HCT116 (cell line): ENCODE measurements at regions not wholly inside any gene's neighbourhood (a gene's known extent, or its start where the extent isn't known, plus 50 kb on each side); places are given as distances from the start of the nearest gene placed in this dataset.

ENCODE experiments used
- ATAC-seq: fragments of 200-7000 bp; cut with Tn5 transposase; 2 replicates; pipeline ENCODE4 v1.9.1; 2020; ENCODE audit warnings: mild to moderate bottlenecking, moderate library complexity
- BruUV-seq: library from RNA; stranded (reverse); fragments of 400-500 nt; replicated peaks from 2 replicates; lab custom pipeline; 2021; lab: Mats Ljungman, UMichigan
- CTCF ChIA-PET: fragments of 300-600 bp; sonication (Branson Sonifier 250); formaldehyde crosslinking; loops from one replicate; lab custom pipeline; 2021; ENCODE audit warnings: antibody characterized with exemption; lab: Charles Lee
- POLR2A ChIA-PET: fragments of 300-600, 350-600 bp; sonication (Branson Sonifier 250); formaldehyde crosslinking; loops from one replicate; lab custom pipeline; 2021; ENCODE audit warnings: antibody characterized with exemption; lab: Charles Lee
- RAD21 ChIA-PET, 2 experiments: fragments of 300-600 bp; sonication (Branson Sonifier 250); formaldehyde crosslinking; loops; one replicate each; lab custom pipeline; 2023; ENCODE audit warnings: low total read pairs in 2 of 2; ENCODE audit not compliant: uncharacterized antibody in 2 of 2, unreplicated experiment in 2 of 2, low non-redundant PET in 1 of 2; lab: Charles Lee
- DNase-seq: peaks from one replicate; pipeline ENCODE4 v3.0.0-alpha.2; 2010; ENCODE audit warnings: low read depth, low spot score
- H2AFZ ChIP-seq: fragments of 200-600 bp; shearing (Covaris generic), sonication (generic); 2 replicates; pipeline ENCODE4 v1.6.1; 2017; ENCODE audit warnings: low read depth, mixed run types, mixed read lengths, antibody characterized with exemption, low read length; ENCODE audit not compliant: poor library complexity, severe bottlenecking
- H3K27ac ChIP-seq: 2 replicates; pipeline ENCODE4 v1.5.1; 2012; ENCODE audit warnings: low read depth, low read length
- H3K27me3 ChIP-seq: fragments of 200-600 bp; sonication (generic); 2 replicates; pipeline ENCODE4 v1.6.1; 2016; ENCODE audit warnings: mixed run types, low read length, mixed read lengths; ENCODE audit not compliant: insufficient read depth
- H3K36me3 ChIP-seq, 2 experiments: fragments of 200-500 bp in 1 of 2; fragments of 200-600 bp in 1 of 2; sonication (Bioruptor generic) in 1 of 2; sonication (generic) in 1 of 2; 2 replicates each; pipeline versions ENCODE4 v1.5.1 to v1.6.1; 2014 to 2016; ENCODE audit warnings: low read length in 2 of 2, inconsistent platforms in 1 of 2, mixed read lengths in 1 of 2, mixed run types in 1 of 2; ENCODE audit not compliant: insufficient read depth in 2 of 2, control insufficient read depth in 1 of 2
- H3K4me1 ChIP-seq, 2 experiments: fragments of 200-600 bp in 1 of 2; sonication (generic) in 1 of 2; 2 replicates each; pipeline versions ENCODE4 v1.5.1 to v1.6.1; 2012 to 2017; ENCODE audit warnings: low read length in 2 of 2, inconsistent platforms in 1 of 2, mild to moderate bottlenecking in 1 of 2, mixed read lengths in 1 of 2, mixed run types in 1 of 2, moderate library complexity in 1 of 2; ENCODE audit not compliant: insufficient read depth in 2 of 2, control insufficient read depth in 1 of 2
- H3K4me2 ChIP-seq: fragments of 200-600 bp; sonication (generic); 2 replicates; pipeline ENCODE4 v1.6.1; 2017; ENCODE audit warnings: mixed run types, low read length, mixed read lengths
- H3K4me3 ChIP-seq, 2 experiments: fragments of 200-600 bp in 1 of 2; sonication (generic) in 1 of 2; replicated peaks in 1 of 2; 2 replicates each; pipeline ENCODE4 v1.5.1; 2011 to 2016; ENCODE audit warnings: low read length in 2 of 2, control low read depth in 1 of 2, low read depth in 1 of 2, mild to moderate bottlenecking in 1 of 2, mixed read lengths in 1 of 2, mixed run types in 1 of 2
- H3K79me2 ChIP-seq: fragments of 200-600 bp; sonication (generic); 2 replicates; pipeline ENCODE4 v1.6.1; 2017; ENCODE audit warnings: mild to moderate bottlenecking, mixed run types, low read length, moderate library complexity, mixed read lengths; ENCODE audit not compliant: insufficient read depth
- H3K9ac ChIP-seq: fragments of 200-600 bp; sonication (generic); 2 replicates; pipeline ENCODE4 v1.6.1; 2016; ENCODE audit warnings: low read length, mixed read lengths
- H3K9me2 ChIP-seq: fragments of 200-600 bp; sonication (generic), shearing (Covaris generic); 2 replicates; pipeline ENCODE4 v1.6.1; 2017; ENCODE audit warnings: mixed run types, mild to moderate bottlenecking, moderate library complexity; ENCODE audit not compliant: insufficient read depth
- H3K9me3 ChIP-seq, 2 experiments: fragments of 200-500 bp in 1 of 2; fragments of 200-600 bp in 1 of 2; sonication (Bioruptor generic) in 1 of 2; sonication (generic) in 1 of 2; 2 replicates each; pipeline ENCODE4 v1.6.1; 2014 to 2017; ENCODE audit warnings: low read length in 2 of 2, mixed read lengths in 2 of 2, inconsistent platforms in 1 of 2, low read depth in 1 of 2, mild to moderate bottlenecking in 1 of 2, mixed run types in 1 of 2, moderate library complexity in 1 of 2; ENCODE audit not compliant: control insufficient read depth in 1 of 2, insufficient read depth in 1 of 2
- H4K20me1 ChIP-seq: fragments of 200-600 bp; sonication (generic), shearing (Covaris generic); 2 replicates; pipeline ENCODE4 v1.6.1; 2017; ENCODE audit warnings: mixed run types, mild to moderate bottlenecking, moderate library complexity; ENCODE audit not compliant: insufficient read depth
- EGR1 ChIP-seq: IDR thresholded peaks from 2 replicates; pipeline ENCODE4 v1.6.1; 2012; ENCODE audit warnings: low read depth
- ELF1 ChIP-seq: IDR thresholded peaks from 2 replicates; pipeline ENCODE4 v1.6.1; 2012; ENCODE audit warnings: low read depth, borderline replicate concordance
- EZH2phosphoT487 ChIP-seq: fragments of 200-600 bp; IDR thresholded peaks from 2 replicates; pipeline ENCODE4 v1.6.1; 2018; ENCODE audit warnings: antibody characterized with exemption, borderline replicate concordance
- POLR2AphosphoS5 ChIP-seq: IDR thresholded peaks from 2 replicates; pipeline ENCODE4 v1.6.1; 2011; ENCODE audit warnings: mild to moderate bottlenecking, low read depth, low read length, moderate library complexity
- RAD21 ChIP-seq: IDR thresholded peaks from 2 replicates; pipeline ENCODE4 v1.6.1; 2012; ENCODE audit warnings: low read depth, mild to moderate bottlenecking
- SIN3A ChIP-seq: IDR thresholded peaks from 2 replicates; pipeline ENCODE4 v1.6.1; 2012; ENCODE audit warnings: low read depth
- TCF7L2 ChIP-seq: IDR thresholded peaks from 2 replicates; pipeline ENCODE4 v1.7.0; 2011; ENCODE audit warnings: borderline replicate concordance, inconsistent platforms; ENCODE audit not compliant: insufficient read depth, insufficient read length; ENCODE audit errors: extremely low read depth
- YY1 ChIP-seq: IDR thresholded peaks from 2 replicates; pipeline ENCODE4 v1.6.1; 2011; ENCODE audit warnings: low read length, low read depth, moderate library complexity, mild to moderate bottlenecking; ENCODE audit not compliant: insufficient replicate concordance; ENCODE audit errors: extremely low read depth
- ZNF274 ChIP-seq: fragments of 200-500 bp; sonication (Bioruptor generic); IDR thresholded peaks from 2 replicates; pipeline ENCODE4 v1.6.1; 2014; ENCODE audit warnings: mild to moderate bottlenecking, low read depth, low read length, inconsistent platforms
- intact Hi-C: fragments of 100-400 bp; cut with micrococcal nuclease; formaldehyde crosslinking; loops from 2 replicates; pipeline ENCODE4 v1.10.0; 2022
- TF ChIP-seq, protein P1 (sequence below): IDR thresholded peaks from 2 replicates; pipeline ENCODE4 v1.6.1; 2012; ENCODE audit warnings: low read depth
- TF ChIP-seq, protein P2 (sequence below), 3 experiments: fragments of 200-600 bp in 1 of 3; sonication (generic) in 1 of 3; IDR thresholded peaks in 2 of 3; conservative IDR thresholded peaks in 1 of 3; 2 replicates each; pipeline ENCODE4 v1.5.1; 2012 to 2017; ENCODE audit warnings: low read depth in 2 of 3, low read length in 2 of 3, antibody characterized with exemption in 1 of 3, borderline replicate concordance in 1 of 3, control low read depth in 1 of 3, mild to moderate bottlenecking in 1 of 3, mixed read lengths in 1 of 3, mixed run types in 1 of 3, moderate library complexity in 1 of 3; ENCODE audit not compliant: insufficient read depth in 1 of 3

DNA sequence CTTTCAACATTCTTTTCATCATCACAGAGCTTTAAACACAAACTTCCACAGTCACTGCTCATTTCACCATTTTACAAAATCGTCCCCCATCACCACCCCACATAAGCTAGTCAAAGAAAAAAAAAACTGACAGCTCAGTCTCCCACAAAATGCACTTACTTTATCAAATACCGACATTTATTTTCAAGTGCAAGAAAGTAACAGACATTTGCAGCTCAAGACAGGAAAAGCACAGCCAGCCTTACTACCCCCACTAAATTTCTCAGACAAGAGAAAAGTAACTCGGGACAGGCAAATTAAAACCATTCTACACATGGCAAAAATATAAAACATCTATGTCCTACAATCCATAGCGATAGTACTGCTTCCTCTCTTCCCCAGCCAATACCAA, 402.4 kb downstream of the SHQ1 start:
- ChIA-PET RAD21 (no interaction called here), CTCF (no interaction called here), POLR2A (no interaction called here)
- peaks cover 16% of the 10 kb centered on the region; the same call in 1 of the 2 replicates for H4K20me1 ChIP-seq
- intact Hi-C loops: loop anchor here (10.0 kb wide), 1 partner anchor 369 kb away; no protein-coding TSS in a partner anchor
- DNase-seq (no peak), ATAC-seq (no peak)
- H3K79me2 ChIP-seq: peaks cover 59% of the 10 kb centered on the region
- no peaks in the 10 kb centered on the region for H3K36me3 ChIP-seq
- H3K4me2 ChIP-seq: peak overlapping the region; percentile 93
- H3K9me3 ChIP-seq: no peaks in the 10 kb centered on the region
- BruUV-seq: TSS peak; percentile 59
- H3K4me3 ChIP-seq: peak overlapping the region; percentile 65 to 76
- no peak overlapping the region for H3K27ac ChIP-seq
- no peaks in the 10 kb centered on the region for H3K27me3 ChIP-seq
- peak overlapping the region; percentile 72 for H3K9ac ChIP-seq
- TF ChIP-seq TCF7L2 (no peak), RAD21 (no peak), YY1 (no peak), EZH2phosphoT487 (no peak), SIN3A (no peak), EGR1 (no peak), POLR2AphosphoS5 (no peak), ELF1 (no peak), ZNF274 (no peak)
- TF ChIP-seq, protein P1, sequence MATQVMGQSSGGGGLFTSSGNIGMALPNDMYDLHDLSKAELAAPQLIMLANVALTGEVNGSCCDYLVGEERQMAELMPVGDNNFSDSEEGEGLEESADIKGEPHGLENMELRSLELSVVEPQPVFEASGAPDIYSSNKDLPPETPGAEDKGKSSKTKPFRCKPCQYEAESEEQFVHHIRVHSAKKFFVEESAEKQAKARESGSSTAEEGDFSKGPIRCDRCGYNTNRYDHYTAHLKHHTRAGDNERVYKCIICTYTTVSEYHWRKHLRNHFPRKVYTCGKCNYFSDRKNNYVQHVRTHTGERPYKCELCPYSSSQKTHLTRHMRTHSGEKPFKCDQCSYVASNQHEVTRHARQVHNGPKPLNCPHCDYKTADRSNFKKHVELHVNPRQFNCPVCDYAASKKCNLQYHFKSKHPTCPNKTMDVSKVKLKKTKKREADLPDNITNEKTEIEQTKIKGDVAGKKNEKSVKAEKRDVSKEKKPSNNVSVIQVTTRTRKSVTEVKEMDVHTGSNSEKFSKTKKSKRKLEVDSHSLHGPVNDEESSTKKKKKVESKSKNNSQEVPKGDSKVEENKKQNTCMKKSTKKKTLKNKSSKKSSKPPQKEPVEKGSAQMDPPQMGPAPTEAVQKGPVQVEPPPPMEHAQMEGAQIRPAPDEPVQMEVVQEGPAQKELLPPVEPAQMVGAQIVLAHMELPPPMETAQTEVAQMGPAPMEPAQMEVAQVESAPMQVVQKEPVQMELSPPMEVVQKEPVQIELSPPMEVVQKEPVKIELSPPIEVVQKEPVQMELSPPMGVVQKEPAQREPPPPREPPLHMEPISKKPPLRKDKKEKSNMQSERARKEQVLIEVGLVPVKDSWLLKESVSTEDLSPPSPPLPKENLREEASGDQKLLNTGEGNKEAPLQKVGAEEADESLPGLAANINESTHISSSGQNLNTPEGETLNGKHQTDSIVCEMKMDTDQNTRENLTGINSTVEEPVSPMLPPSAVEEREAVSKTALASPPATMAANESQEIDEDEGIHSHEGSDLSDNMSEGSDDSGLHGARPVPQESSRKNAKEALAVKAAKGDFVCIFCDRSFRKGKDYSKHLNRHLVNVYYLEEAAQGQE: no peak
- TF ChIP-seq, protein P2, sequence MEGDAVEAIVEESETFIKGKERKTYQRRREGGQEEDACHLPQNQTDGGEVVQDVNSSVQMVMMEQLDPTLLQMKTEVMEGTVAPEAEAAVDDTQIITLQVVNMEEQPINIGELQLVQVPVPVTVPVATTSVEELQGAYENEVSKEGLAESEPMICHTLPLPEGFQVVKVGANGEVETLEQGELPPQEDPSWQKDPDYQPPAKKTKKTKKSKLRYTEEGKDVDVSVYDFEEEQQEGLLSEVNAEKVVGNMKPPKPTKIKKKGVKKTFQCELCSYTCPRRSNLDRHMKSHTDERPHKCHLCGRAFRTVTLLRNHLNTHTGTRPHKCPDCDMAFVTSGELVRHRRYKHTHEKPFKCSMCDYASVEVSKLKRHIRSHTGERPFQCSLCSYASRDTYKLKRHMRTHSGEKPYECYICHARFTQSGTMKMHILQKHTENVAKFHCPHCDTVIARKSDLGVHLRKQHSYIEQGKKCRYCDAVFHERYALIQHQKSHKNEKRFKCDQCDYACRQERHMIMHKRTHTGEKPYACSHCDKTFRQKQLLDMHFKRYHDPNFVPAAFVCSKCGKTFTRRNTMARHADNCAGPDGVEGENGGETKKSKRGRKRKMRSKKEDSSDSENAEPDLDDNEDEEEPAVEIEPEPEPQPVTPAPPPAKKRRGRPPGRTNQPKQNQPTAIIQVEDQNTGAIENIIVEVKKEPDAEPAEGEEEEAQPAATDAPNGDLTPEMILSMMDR (IDR thresholded peaks at IDR 0.05 in 2 of 3, conservative IDR thresholded peaks at IDR 0.05 in 1 of 3; ENCODE audit: borderline replicate concordance in 1 of 3, insufficient read depth in 1 of 3, low read depth in 2 of 3, low read length in 2 of 3): no peak
- TF ChIP-seq, all 23 proteins: peak for 0
- no peak overlapping the region for H2AFZ ChIP-seq
- H3K4me1 ChIP-seq: peaks cover 12 to 33% of the 10 kb centered on the region in 2 experiments
- no peaks in the 10 kb centered on the region for H3K9me2 ChIP-seq
